Superior temporal gyrus (tissue), 1 donor: ENCODE measurements at regions not wholly inside any gene's neighbourhood (a gene's known extent, or its start where the extent isn't known, plus 50 kb on each side); places are given as distances from the start of the nearest gene placed in this dataset.

Source experiments
- DNase-seq: peaks from one replicate; pipeline ENCODE4 v3.0.0-alpha.2; 2016; ENCODE audit errors: extremely low spot score

DNA sequence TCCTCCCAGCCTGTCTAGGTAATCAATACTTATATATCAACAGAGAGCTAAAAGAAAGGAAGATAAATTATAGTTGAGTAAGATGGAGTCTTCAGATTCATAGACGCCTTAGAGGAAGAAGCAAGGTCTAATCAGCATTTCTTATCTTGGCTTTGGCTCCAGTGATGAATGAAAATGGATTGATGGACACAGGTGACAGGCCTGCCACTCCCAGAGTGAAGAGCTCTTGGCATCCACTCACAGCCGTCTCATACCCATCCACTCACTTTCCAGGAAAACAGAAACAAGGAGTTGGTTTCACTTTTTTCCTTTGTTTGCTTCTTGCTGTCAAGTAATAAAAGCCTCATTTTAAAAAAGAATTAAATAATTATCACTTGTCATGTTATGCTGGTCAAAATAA, 168.2 kb downstream of the MFSD1 start:
- DNase-seq: no peak

GRCh38 chr3:158974904-158975303, 173.1 kb downstream of the MFSD1 start:
- DNase-seq: no peak

DNA sequence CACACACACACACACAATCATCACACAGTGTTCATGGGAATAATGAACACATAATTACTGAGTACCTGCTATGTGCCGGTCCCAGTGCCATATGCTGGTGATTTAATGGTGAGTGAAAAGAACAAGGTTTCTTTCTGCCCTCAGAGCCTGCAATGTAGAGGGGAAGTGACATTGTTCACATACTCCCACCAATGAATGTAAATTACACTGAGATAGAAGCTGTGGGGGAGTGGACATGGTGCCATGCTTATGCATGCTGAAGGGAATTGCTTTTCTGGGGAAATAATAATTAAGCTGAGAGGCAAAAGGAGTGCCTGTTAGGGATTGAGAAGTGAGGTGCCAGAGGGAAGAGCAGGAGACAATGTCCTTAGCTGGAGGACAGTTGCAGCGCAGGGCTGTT, 175.1 kb downstream of the MFSD1 start:
- DNase-seq: no peak

DNA sequence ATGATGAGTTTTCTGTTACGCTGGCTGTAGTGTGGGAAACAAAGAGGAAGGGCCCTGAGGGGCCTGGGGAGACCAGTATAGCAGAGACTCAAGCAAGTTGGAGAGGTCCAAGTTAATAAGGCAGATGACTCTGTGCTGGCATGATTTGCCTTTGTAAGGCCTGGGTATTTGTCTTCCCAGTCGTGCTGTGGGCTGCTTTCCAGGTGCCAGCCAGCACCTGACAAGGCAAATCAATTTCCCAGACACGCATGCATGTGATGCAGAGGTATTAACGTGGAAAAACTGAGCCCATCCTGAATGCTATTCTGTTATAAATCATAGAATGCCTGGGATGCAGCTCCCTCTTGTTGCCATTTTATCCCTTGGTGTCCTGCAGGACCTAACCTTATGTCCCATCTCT, 175.6 kb downstream of the MFSD1 start:
- DNase-seq: no peak

- DNase-seq: no peak
Observed at GRCh38 chr3:158983216-158984099, 181.6 kb downstream of the MFSD1 start.

DNA sequence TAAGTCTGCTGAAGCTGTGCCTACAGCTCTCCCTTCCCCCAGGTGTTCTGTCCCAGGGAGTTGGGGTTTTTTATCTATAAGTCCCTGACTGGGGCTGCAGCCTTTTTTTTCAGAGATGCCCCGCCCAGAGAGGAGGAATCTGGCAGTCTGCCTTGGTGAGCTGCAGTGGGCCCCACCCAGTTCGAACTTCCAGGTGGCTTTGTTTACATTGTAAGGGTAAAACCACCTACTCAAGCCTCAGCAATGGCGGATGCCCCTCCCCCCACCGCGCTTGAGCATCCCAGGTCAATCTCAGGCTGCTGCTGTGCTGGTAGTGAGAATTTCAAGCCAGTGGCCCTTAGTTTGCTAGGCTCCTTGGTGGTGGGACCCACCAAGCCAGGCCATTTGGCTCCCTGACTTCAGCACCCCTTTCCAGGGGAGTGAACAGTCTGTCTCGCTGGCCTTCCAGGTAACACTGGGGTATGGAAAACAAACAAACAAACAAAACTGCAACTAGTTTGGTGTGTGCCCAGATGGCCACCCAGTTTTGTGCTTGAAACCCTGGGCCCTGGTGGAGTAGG, 189.4 kb downstream of the MFSD1 start:
- no peak for DNase-seq

DNA sequence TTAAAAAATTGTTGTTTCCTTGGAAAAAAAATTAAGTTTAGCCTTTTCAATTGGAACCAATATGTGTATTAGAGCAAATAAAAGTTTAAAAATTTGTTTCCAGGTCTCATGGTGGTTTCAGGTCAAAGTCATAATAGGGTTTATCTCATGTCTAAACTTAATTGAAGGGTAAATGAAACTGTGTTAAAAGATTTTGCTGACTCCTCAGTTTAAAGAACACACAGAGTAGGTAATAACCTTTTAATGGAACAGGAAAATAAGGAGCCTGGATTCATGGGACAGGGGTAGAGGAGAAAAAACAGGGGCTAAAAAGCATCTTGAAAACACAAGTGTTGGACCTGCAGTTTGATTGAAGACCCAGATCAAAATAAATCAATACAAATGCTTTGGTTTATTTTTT, 190.6 kb downstream of the MFSD1 start:
- no peak for DNase-seq

- DNase-seq: no peak
Observed at GRCh38 chr3:158994386-158994785, 192.5 kb downstream of the MFSD1 start.

DNA sequence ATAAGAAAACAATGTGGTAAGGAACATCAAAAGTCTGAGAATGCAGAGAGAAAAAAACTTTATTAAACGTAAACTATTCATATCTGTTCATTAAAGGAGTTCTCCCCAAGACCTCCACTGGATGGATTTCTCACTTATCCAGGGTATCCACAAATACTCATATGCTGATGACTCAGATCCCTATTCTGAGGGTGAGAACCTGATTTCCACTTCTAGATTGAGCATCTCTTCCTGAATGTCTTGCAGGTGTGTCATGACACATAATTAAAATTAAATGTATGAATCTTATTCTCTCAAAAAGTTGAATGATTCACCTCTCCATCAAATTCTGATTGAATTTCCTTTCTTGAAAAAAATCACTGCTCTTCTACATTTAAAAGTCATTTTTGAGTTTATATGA, 199.9 kb downstream of the MFSD1 start:
- no peak for DNase-seq

DNA sequence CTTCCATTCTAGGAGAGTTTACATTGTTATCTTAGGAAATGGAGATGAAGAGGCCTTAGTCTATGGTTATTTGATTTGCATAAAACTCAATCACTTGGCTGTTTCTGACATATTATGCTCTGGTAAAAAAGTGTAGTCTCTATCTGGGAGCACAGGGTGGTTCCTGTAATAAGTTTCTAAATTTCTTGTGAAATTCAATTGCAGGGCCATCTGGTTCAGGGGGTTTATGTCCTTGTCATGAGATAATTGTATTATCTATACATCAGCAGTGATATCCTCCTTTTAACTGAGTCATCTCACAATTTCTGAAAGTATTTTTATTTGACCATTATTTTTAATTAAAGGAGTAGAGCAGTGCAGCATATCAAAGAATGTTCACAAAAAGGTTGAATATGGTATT, 203.3 kb downstream of the MFSD1 start:
- DNase-seq: no peak

GRCh38 chr3:159007331-159007730, 205.5 kb downstream of the MFSD1 start:
- no peak for DNase-seq

- no peak for DNase-seq
Observed at GRCh38 chr3:159008401-159008800, 206.5 kb downstream of the MFSD1 start.

DNA sequence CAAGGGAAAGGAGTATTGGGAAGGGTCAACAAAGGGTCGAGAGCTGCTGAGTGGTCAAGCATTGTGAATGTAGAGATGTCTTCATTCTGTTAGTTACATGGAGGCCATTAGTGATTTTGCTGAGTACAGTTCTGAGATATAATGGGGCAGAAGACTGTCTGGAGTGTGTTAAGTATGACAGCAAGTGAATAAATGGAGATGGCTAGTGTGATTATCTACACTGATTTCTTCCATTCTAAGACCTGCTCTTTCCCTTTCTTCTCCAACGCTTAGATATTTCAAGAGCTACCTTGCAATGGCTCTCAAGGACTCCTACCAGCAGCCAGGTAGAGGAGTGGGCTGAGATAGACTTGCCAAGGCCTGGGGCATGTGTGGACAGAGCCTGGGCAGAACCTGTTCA, 216.5 kb downstream of the MFSD1 start:
- DNase-seq: no peak

DNA sequence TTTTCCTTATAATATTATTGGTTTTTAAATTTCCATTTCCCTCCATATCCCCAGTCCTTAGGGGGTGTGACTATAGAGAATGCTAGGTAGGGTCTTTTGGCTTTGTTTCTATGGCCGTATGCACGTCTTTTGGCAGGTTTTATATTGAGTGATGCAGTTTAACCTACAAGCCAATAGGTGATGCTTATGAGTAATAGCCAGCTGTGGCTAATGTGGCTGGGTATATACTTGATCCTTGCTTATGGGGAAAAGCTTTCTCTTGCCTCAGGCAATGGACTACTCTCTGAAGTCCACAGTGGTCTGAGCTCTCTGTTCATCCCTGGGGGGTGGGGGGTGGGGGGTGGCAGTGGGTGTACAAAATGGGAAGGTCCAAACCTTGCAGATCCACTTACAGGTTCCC, 223.9 kb downstream of the MFSD1 start:
- DNase-seq: no peak

GRCh38 chr3:159026510-159026909, 224.7 kb downstream of the MFSD1 start:
- DNase-seq: no peak

- no peak for DNase-seq
Observed at GRCh38 chr3:159028706-159029105, 226.9 kb downstream of the MFSD1 start.

- DNase-seq: no peak
Observed at GRCh38 chr3:159029306-159030026, 227.6 kb downstream of the MFSD1 start.

DNA sequence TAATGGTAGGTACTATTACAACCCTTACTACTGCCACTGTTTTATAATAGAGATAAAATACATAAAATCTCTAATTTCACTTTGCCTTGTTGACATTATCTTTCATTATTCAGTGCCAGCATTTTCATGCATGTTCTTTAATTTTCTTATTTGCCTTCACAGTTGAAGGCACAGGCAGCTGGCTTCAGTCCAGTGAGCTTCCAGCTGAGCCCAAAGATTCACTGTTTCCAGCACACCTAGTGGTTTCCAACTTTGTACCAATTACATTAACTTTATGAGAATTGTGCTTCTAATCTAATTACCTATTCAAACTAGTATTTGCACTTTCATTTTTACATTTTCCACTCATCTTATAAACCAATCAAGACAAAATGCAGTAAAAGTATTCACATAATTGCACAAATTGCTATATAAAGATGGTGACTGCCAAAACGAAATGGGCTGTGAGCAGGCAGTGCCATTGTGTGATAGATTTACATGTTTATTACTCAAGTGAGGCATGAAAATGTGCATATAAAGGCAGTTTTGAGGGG, 228.3 kb downstream of the MFSD1 start:
- no peak for DNase-seq

DNA sequence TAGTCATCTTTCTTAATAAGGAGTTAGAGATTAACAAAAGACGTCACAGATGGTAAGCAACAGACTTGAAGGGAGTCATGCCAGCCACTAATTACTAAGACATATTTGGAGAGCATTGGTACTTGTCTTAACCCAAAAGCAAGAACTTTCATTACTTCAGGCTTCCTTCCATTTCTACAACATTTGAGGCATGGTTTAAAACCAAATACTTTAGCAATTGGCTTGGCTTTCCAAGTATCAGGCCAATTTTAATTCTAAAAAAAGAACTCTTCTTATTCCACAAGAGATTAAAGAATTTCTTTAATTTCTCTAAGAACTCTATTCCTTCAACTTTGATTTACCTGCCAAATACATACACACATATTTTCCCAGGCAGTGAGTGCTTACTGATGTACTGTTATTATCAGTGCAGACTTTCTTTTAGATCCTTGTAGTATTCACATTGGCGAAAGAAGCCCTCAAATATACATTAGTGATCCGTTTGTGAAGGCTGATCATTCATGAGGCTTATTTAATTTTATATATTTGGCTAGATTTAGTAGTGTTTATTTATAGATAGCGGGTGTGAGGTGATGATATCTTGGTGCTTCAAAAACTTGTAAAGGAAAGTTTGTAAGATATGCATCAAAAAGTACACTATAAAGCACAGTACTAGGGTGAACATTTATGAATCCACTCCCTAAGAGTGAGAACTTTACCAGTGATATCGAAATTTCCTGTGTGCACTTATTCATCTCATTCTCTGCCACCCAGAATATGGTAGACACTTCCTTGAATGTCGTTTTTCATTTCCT, 229.2 kb downstream of the MFSD1 start:
- no peak for DNase-seq

GRCh38 chr3:159032311-159032710, 230.5 kb downstream of the MFSD1 start:
- no peak for DNase-seq

GRCh38 chr3:159038405-159038804, 236.6 kb downstream of the MFSD1 start:
- DNase-seq: no peak

- DNase-seq: no peak
Observed at GRCh38 chr3:159039286-159039685, 237.4 kb downstream of the MFSD1 start.
